Upper lobe of right lung (tissue), 1 donor: ENCODE measurements at regions not wholly inside any gene's neighbourhood (a gene's known extent, or its start where the extent isn't known, plus 50 kb on each side); places are given as distances from the start of the nearest gene placed in this dataset.

Experiments used
- ATAC-seq: fragments of 200-7000 bp; cut with Tn5 transposase; one replicate; pipeline ENCODE4 v1.9.1; 2020; ENCODE audit warnings: mild to moderate bottlenecking, moderate library complexity
- DNase-seq: peaks from one replicate; pipeline ENCODE4 v3.0.0-alpha.2; 2020
- H3K27ac ChIP-seq: fragments of 200-600 bp; one replicate; pipeline ENCODE4 v1.8.0; 2022
- H3K27me3 ChIP-seq: fragments of 200-600 bp; one replicate; pipeline ENCODE4 v1.8.0; 2022; ENCODE audit warnings: mild to moderate bottlenecking
- H3K36me3 ChIP-seq: fragments of 200-600 bp; one replicate; pipeline ENCODE4 v1.8.0; 2022
- H3K4me1 ChIP-seq: fragments of 200-600 bp; one replicate; pipeline ENCODE4 v1.8.0; 2022
- H3K4me3 ChIP-seq: fragments of 200-600 bp; one replicate; pipeline ENCODE4 v1.8.0; 2022; ENCODE audit warnings: mild to moderate bottlenecking
- H3K9me3 ChIP-seq: fragments of 200-600 bp; one replicate; pipeline ENCODE4 v1.8.0; 2022
- intact Hi-C: fragments of 100-400 bp; cut with DNase I; formaldehyde crosslinking; loops from one replicate; pipeline ENCODE4 v1.11.0; 2022
- TF ChIP-seq, protein P1 (sequence below): fragments of 200-600 bp; IDR thresholded peaks from one replicate; pipeline ENCODE4 v1.8.0; 2022; ENCODE audit warnings: antibody characterized with exemption
- donor health status: DM: no; HTN: yes; CAD: no; lungs with severe emphysema.

GRCh38 chr9:13648068-13648467, 368.6 kb upstream of the MPDZ start:
- peaks cover 5% of the 10 kb centered on the region for H3K9me3 ChIP-seq
- no peaks in the 10 kb centered on the region for H3K27me3 ChIP-seq
- TF ChIP-seq, protein P1, sequence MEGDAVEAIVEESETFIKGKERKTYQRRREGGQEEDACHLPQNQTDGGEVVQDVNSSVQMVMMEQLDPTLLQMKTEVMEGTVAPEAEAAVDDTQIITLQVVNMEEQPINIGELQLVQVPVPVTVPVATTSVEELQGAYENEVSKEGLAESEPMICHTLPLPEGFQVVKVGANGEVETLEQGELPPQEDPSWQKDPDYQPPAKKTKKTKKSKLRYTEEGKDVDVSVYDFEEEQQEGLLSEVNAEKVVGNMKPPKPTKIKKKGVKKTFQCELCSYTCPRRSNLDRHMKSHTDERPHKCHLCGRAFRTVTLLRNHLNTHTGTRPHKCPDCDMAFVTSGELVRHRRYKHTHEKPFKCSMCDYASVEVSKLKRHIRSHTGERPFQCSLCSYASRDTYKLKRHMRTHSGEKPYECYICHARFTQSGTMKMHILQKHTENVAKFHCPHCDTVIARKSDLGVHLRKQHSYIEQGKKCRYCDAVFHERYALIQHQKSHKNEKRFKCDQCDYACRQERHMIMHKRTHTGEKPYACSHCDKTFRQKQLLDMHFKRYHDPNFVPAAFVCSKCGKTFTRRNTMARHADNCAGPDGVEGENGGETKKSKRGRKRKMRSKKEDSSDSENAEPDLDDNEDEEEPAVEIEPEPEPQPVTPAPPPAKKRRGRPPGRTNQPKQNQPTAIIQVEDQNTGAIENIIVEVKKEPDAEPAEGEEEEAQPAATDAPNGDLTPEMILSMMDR = no peak
- H3K36me3 ChIP-seq = no peaks in the 10 kb centered on the region
- DNase-seq = no peak
- intact Hi-C loops = no loop called here
- H3K27ac ChIP-seq = no peak overlapping the region
- no peak overlapping the region for H3K4me3 ChIP-seq
- ATAC-seq = no peak
- no peaks in the 10 kb centered on the region for H3K4me1 ChIP-seq

DNA sequence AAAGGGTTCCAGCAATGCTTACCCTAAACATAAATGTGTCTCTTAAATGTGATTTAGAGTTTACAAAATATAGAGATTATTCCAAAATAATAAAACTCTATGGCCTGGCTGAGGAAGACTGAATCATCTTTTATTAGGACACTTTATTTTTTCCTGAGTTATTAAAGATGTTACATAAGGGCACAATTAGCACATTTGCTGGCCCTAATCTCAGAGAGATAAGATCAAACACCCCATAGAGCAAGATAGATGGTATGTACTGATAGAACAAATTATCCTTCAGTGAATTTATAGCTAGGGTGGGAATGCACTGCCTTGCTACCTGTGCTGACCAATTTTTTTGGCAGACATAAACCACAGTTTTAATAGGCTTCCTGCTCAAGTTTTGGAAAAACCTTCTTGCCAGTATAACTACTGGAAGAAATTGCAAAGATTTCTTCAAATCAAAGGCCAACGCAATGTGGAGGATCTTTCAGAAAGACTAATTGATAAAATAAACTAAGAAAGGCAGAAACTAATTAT, 367.1 kb upstream of the MPDZ start:
- Histone ChIP-seq H3K36me3 (no peaks in the 10 kb centered on the region), H3K27ac (no peak overlapping the region), H3K4me3 (no peak overlapping the region), H3K27me3 (no peaks in the 10 kb centered on the region), H3K9me3 (peaks cover 5% of the 10 kb centered on the region), H3K4me1 (no peaks in the 10 kb centered on the region)
- intact Hi-C loops = no loop called here
- DNase-seq (no peak), ATAC-seq (no peak)
- TF ChIP-seq, protein P1 = no peak

- ATAC-seq (no peak), DNase-seq (no peak)
- H3K27me3 ChIP-seq = no peaks in the 10 kb centered on the region
- intact Hi-C loops = no loop called here
- H3K4me3 ChIP-seq = no peak overlapping the region
- TF ChIP-seq, protein P1 = no peak
- H3K36me3 ChIP-seq = no peaks in the 10 kb centered on the region
- no peak overlapping the region for H3K27ac ChIP-seq
- no peaks in the 10 kb centered on the region for H3K4me1 ChIP-seq
- H3K9me3 ChIP-seq = peaks cover 5% of the 10 kb centered on the region
These were observed 366.1 kb upstream of the MPDZ start for GRCh38 chr9:13645557-13645956.

DNA sequence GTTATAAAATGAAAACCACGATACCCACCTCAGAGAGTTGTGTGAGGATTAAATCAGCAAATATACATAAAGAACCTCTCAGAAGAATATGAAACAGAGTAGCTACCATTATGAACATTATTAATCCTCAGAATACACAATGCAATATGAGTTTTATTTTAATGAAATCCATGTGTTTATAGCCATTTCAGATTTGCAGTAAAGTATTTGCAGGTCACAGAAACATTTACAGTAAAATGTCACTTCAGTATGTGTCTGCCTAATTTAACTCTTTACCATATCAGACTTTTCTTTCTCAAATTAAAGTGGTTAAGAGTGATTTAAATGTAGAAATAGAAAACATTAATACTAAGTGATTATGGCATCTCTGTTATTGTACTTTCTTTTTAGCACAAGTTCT, 365.2 kb upstream of the MPDZ start:
- H3K27me3 ChIP-seq = no peaks in the 10 kb centered on the region
- no peak overlapping the region for H3K4me3 ChIP-seq
- ATAC-seq = no peak
- no peaks in the 10 kb centered on the region for H3K36me3 ChIP-seq
- H3K27ac ChIP-seq = no peak overlapping the region
- peaks cover 5% of the 10 kb centered on the region for H3K9me3 ChIP-seq
- H3K4me1 ChIP-seq = no peaks in the 10 kb centered on the region
- intact Hi-C loops = no loop called here
- DNase-seq = no peak
- TF ChIP-seq, protein P1 = no peak

DNA sequence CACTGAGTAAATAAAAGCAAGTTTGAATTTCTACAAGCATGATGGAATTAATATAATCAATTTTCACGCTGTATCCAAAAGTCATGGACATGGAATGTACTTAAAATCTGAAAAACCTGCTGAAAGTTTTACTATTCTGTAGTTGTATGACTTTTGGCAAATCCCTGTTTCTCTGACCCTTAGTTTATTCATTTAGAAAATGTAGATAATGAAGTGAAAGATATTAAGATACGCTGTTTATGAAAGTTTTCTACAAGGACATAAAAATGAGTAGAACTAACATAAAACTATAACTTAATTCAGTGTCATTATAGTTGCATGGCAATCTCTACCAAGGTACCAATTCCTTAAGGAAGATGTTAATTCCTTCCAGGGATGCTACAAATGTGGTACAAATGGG, 363.2 kb upstream of the MPDZ start:
- DNase-seq = no peak
- TF ChIP-seq, protein P1 = no peak
- no peak overlapping the region for H3K27ac ChIP-seq
- H3K4me1 ChIP-seq = no peaks in the 10 kb centered on the region
- no peaks in the 10 kb centered on the region for H3K36me3 ChIP-seq
- H3K9me3 ChIP-seq = peaks cover 4% of the 10 kb centered on the region
- H3K27me3 ChIP-seq = no peaks in the 10 kb centered on the region
- no peak overlapping the region for H3K4me3 ChIP-seq
- intact Hi-C loops = no loop called here
- ATAC-seq = no peak

GRCh38 chr9:13629067-13629466, 349.6 kb upstream of the MPDZ start:
- DNase-seq (no peak), ATAC-seq (no peak)
- H3K9me3 ChIP-seq = no peaks in the 10 kb centered on the region
- no peak overlapping the region for H3K4me3 ChIP-seq
- no peaks in the 10 kb centered on the region for H3K36me3 ChIP-seq
- no peaks in the 10 kb centered on the region for H3K4me1 ChIP-seq
- no peak overlapping the region for H3K27ac ChIP-seq
- no peaks in the 10 kb centered on the region for H3K27me3 ChIP-seq
- intact Hi-C loops = no loop called here
- TF ChIP-seq, protein P1 = no peak
